CD8-positive, alpha-beta memory T cell (primary cell): ENCODE measurements at regions not wholly inside any gene's neighbourhood (a gene's known extent, or its start where the extent isn't known, plus 50 kb on each side); places are given as distances from the start of the nearest gene placed in this dataset.

Source experiments
- CTCF ChIA-PET: fragments of 350-600 bp; sonication (Branson Sonifier 250); formaldehyde crosslinking; loops from one replicate; lab custom pipeline; 2021; ENCODE audit warnings: antibody characterized with exemption; lab: Charles Lee
- POLR2A ChIA-PET: fragments of 350-600 bp; sonication (Branson Sonifier 250); formaldehyde crosslinking; loops from one replicate; lab custom pipeline; 2021; ENCODE audit warnings: antibody characterized with exemption; lab: Charles Lee
- DNase-seq, 5 donors: peaks; one replicate each; pipeline versions ENCODE4 v3.0.0 to v3.0.0-alpha.2; 2020 to 2022; ENCODE audit warnings: mixed read lengths in 1 of 5
- H3K27ac ChIP-seq: one replicate; pipeline ENCODE4 v1.7.0; 2013; ENCODE audit warnings: low read depth, mild to moderate bottlenecking, low read length, moderate library complexity
- H3K27me3 ChIP-seq: 2 replicates; pipeline ENCODE4 v1.7.0; 2013; ENCODE audit warnings: low read length, mild to moderate bottlenecking; ENCODE audit not compliant: insufficient read depth, poor library complexity, severe bottlenecking
- H3K36me3 ChIP-seq: 2 replicates; pipeline ENCODE4 v1.7.0; 2013; ENCODE audit warnings: mild to moderate bottlenecking, low read length, moderate library complexity; ENCODE audit not compliant: insufficient read depth
- H3K4me1 ChIP-seq: 2 replicates; pipeline ENCODE4 v1.7.0; 2013; ENCODE audit warnings: mild to moderate bottlenecking, low read length, moderate library complexity; ENCODE audit not compliant: insufficient read depth
- H3K4me3 ChIP-seq: 2 replicates; pipeline ENCODE4 v1.7.0; 2013; ENCODE audit warnings: mild to moderate bottlenecking, low read length
- H3K9me3 ChIP-seq: 2 replicates; pipeline ENCODE4 v1.7.0; 2013; ENCODE audit warnings: mild to moderate bottlenecking, low read length
- H3K27ac Mint-ChIP-seq, 8 donors: one replicate each; pipeline ENCODE4 v1.8.0; 2020 to 2021; ENCODE audit warnings: mixed read lengths in 8 of 8, mild to moderate bottlenecking in 6 of 8, inconsistent platforms in 3 of 8, moderate library complexity in 3 of 8
- H3K27me3 Mint-ChIP-seq, 2 donors: one replicate each; pipeline ENCODE4 v1.8.0; 2020 to 2021; ENCODE audit warnings: mixed read lengths in 2 of 2, mild to moderate bottlenecking in 1 of 2, moderate library complexity in 1 of 2
- H3K36me3 Mint-ChIP-seq, 3 donors: one replicate each; pipeline ENCODE4 v1.8.0; 2020 to 2021; ENCODE audit warnings: mixed read lengths in 3 of 3, inconsistent platforms in 1 of 3, mild to moderate bottlenecking in 1 of 3
- H3K4me1 Mint-ChIP-seq, 3 donors: one replicate each; pipeline ENCODE4 v1.8.0; 2020 to 2021; ENCODE audit warnings: mixed read lengths in 3 of 3, inconsistent platforms in 1 of 3, mild to moderate bottlenecking in 1 of 3
- H3K4me3 Mint-ChIP-seq, 7 donors: one replicate each; pipeline ENCODE4 v1.8.0; 2020 to 2021; ENCODE audit warnings: mixed read lengths in 7 of 7, mild to moderate bottlenecking in 6 of 7, moderate library complexity in 4 of 7, inconsistent platforms in 2 of 7
- H3K9me3 Mint-ChIP-seq, 5 donors: one replicate each; pipeline ENCODE4 v1.8.0; 2020 to 2022; ENCODE audit warnings: mixed read lengths in 5 of 5, mild to moderate bottlenecking in 3 of 5, moderate library complexity in 2 of 5, inconsistent platforms in 1 of 5

DNA sequence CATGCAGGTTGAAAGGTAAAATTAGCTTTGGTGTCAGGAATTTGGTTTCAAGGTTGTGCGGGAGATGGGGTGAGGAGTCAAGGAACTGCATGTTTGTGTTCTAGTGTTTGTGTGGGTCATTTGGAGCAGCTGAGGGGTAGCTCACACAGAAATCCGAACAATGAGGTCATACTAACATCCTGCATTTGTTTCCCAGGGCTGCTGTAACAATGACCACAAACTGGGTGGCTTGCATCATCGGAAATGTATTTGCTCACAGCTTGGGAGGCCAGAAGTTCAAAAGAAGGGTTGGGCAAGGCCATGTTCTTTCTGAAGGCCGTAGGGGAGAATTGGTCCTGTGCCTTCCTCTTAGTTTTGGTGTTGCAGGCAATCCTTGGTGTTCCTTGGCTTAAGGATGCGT is 287.4 kb downstream of the HAPSTR1 start:
- peaks cover 0 to 13% (median 5%) of the 10 kb centered on the region in 5 donors for H3K9me3 Mint-ChIP-seq
- H3K4me1 Mint-ChIP-seq: no peaks in the 10 kb centered on the region
- CTCF ChIA-PET: no interaction called here
- Histone ChIP-seq H3K27me3 (no peaks in the 10 kb centered on the region), H3K4me1 (no peaks in the 10 kb centered on the region), H3K36me3 (no peaks in the 10 kb centered on the region), H3K9me3 (no peaks in the 10 kb centered on the region), H3K27ac (no peak overlapping the region), H3K4me3 (no peak overlapping the region)
- no peak overlapping the region for H3K27ac Mint-ChIP-seq
- POLR2A ChIA-PET: no interaction called here
- no peak for DNase-seq
- no peaks in the 10 kb centered on the region for H3K36me3 Mint-ChIP-seq
- H3K4me3 Mint-ChIP-seq: no peak overlapping the region
- peaks cover 2 to 4% of the 10 kb centered on the region in 2 donors for H3K27me3 Mint-ChIP-seq

DNA sequence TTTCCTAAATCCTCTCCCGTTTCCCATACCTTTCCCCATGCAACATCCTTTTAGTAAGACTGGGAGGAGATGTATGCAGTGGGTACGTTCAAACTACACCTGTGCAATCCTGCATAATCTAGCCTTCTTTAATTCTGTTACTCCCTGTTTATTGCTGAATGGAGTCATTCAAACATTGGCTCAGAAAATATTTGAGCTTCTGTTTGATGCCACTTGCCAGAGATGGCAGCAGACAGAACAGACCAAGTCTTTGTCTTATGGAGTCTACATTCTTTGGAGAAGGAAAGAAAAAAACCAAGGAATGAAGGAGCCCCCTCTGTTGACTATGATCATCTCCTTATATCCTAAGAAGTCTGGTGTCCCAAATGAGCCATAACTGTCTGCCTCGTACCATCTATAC is 288.8 kb downstream of the HAPSTR1 start:
- Mint-ChIP-seq H3K4me1 (no peaks in the 10 kb centered on the region), H3K27ac (no peak overlapping the region), H3K9me3 (peaks cover 0 to 15% (median 5%) of the 10 kb centered on the region in 5 donors), H3K4me3 (no peak overlapping the region), H3K36me3 (no peaks in the 10 kb centered on the region), H3K27me3 (peaks cover 3 to 4% of the 10 kb centered on the region in 2 donors)
- H3K4me3 ChIP-seq: no peak overlapping the region
- POLR2A ChIA-PET: no interaction called here
- CTCF ChIA-PET: no interaction called here
- H3K9me3 ChIP-seq: no peaks in the 10 kb centered on the region
- H3K36me3 ChIP-seq: no peaks in the 10 kb centered on the region
- H3K4me1 ChIP-seq: no peaks in the 10 kb centered on the region
- no peak for DNase-seq
- no peak overlapping the region for H3K27ac ChIP-seq
- no peaks in the 10 kb centered on the region for H3K27me3 ChIP-seq

DNA sequence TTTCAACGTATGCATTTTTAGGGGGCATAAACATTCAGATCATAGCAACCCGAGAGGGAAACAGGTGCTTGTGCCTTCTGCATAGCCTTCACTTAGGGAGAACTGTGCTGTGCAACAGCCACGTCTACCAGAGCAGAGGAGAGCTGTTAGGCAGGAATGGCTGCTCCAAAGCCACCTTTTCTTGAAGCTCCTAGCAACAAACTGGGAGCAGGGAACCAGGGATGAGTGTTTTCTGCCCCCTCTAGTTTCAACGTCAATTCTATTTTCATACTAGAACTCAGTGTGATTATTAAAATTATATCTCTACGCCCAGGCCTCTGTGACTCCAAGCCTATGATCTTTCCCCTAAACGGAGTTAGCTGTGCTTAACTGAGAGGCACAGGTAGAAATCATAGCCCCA is 290.0 kb downstream of the HAPSTR1 start:
- no peak overlapping the region for H3K4me3 Mint-ChIP-seq
- CTCF ChIA-PET: no interaction called here
- H3K27me3 Mint-ChIP-seq: peaks cover 3 to 4% of the 10 kb centered on the region in 2 donors
- no peak for DNase-seq
- Histone ChIP-seq H3K36me3 (no peaks in the 10 kb centered on the region), H3K27me3 (no peaks in the 10 kb centered on the region), H3K4me1 (no peaks in the 10 kb centered on the region), H3K9me3 (no peaks in the 10 kb centered on the region), H3K4me3 (no peak overlapping the region), H3K27ac (no peak overlapping the region)
- POLR2A ChIA-PET: no interaction called here
- no peak overlapping the region for H3K27ac Mint-ChIP-seq
- H3K9me3 Mint-ChIP-seq: peaks cover 0 to 20% (median 5%) of the 10 kb centered on the region in 5 donors
- no peaks in the 10 kb centered on the region for H3K36me3 Mint-ChIP-seq
- no peaks in the 10 kb centered on the region for H3K4me1 Mint-ChIP-seq

DNA sequence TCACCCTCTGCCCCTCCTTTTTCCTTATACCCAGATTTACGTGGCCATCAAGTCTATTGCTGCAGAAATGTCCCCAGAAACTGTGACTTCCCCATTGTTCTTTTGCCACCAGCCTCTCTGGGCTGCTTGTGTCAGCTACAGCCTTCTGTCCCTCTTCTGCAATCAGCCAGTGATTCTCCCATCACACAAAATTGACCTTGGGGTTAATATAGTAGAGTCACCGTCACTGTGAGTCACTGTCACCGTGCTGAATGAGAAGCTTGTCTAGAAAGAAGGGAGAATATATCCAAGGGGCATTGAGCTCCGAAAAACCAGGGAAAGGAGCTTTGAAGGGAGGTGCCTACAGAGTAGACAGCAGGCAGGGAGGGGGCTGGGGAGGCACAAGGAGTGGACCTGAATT is 290.5 kb downstream of the HAPSTR1 start:
- Mint-ChIP-seq H3K27ac (no peak overlapping the region), H3K27me3 (peaks cover 3 to 4% of the 10 kb centered on the region in 2 donors), H3K9me3 (peaks cover 0 to 24% (median 5%) of the 10 kb centered on the region in 5 donors), H3K4me1 (no peaks in the 10 kb centered on the region), H3K36me3 (no peaks in the 10 kb centered on the region), H3K4me3 (no peak overlapping the region)
- Histone ChIP-seq H3K4me1 (no peaks in the 10 kb centered on the region), H3K27ac (no peak overlapping the region), H3K4me3 (no peak overlapping the region), H3K36me3 (no peaks in the 10 kb centered on the region), H3K27me3 (no peaks in the 10 kb centered on the region), H3K9me3 (no peaks in the 10 kb centered on the region)
- POLR2A ChIA-PET: no interaction called here
- CTCF ChIA-PET: no interaction called here
- no peak for DNase-seq

DNA sequence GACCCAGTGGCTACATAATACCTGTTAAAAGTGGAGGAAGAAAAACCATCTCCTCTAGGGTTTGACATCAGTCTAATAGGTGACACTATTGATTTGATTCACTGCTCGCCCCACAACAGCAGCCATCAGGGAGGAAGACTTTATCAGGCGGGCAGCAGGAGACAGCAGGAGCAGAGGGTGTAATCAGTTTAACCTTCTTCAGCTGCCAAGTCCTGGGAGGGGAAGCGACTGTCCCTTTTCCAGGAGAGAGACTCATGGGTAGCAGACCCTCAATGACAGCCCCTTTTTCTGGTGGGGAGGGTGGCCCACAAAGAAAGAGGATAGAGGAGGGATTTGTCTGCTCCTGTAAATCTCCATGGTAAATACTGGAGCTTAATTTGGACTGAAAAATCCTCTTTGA is 291.8 kb downstream of the HAPSTR1 start:
- Histone ChIP-seq H3K9me3 (no peaks in the 10 kb centered on the region), H3K4me1 (no peaks in the 10 kb centered on the region), H3K27me3 (no peaks in the 10 kb centered on the region), H3K27ac (no peak overlapping the region), H3K4me3 (no peak overlapping the region), H3K36me3 (no peaks in the 10 kb centered on the region)
- no peak overlapping the region for H3K4me3 Mint-ChIP-seq
- peaks cover 3 to 4% of the 10 kb centered on the region in 2 donors for H3K27me3 Mint-ChIP-seq
- peaks cover 0 to 25% (median 5%) of the 10 kb centered on the region in 5 donors for H3K9me3 Mint-ChIP-seq
- no peak for DNase-seq
- H3K27ac Mint-ChIP-seq: no peak overlapping the region
- CTCF ChIA-PET: no interaction called here
- no peaks in the 10 kb centered on the region for H3K4me1 Mint-ChIP-seq
- POLR2A ChIA-PET: no interaction called here
- H3K36me3 Mint-ChIP-seq: no peaks in the 10 kb centered on the region

DNA sequence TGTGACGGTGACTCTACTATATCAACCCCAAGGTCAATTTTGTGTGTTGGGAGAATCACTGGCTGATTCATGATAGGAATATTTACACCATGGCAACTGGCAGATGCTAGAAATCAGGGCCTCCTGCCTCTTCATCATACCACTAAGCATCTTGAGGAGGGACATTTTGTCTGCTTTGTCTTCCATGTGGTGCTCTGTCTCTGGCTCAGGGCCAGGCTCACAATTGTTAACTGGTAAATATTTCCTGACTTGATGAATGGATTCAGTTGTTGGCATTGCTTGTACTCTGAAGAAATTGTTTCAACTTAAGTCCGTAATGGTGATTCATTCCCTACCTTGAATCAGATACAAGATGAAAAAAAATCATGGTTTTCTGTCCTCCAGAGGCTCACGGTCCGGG is 292.7 kb downstream of the HAPSTR1 start:
- Histone ChIP-seq H3K36me3 (no peaks in the 10 kb centered on the region), H3K4me1 (no peaks in the 10 kb centered on the region), H3K27ac (no peak overlapping the region), H3K4me3 (no peak overlapping the region), H3K27me3 (no peaks in the 10 kb centered on the region), H3K9me3 (no peaks in the 10 kb centered on the region)
- no peak overlapping the region for H3K27ac Mint-ChIP-seq
- H3K27me3 Mint-ChIP-seq: peaks cover 0 to 3% of the 10 kb centered on the region in 2 donors
- no peak for DNase-seq
- H3K9me3 Mint-ChIP-seq: peaks cover 0 to 30% (median 4%) of the 10 kb centered on the region in 5 donors
- H3K4me1 Mint-ChIP-seq: no peaks in the 10 kb centered on the region
- ChIA-PET POLR2A (no interaction called here), CTCF (no interaction called here)
- H3K4me3 Mint-ChIP-seq: no peak overlapping the region
- no peaks in the 10 kb centered on the region for H3K36me3 Mint-ChIP-seq

DNA sequence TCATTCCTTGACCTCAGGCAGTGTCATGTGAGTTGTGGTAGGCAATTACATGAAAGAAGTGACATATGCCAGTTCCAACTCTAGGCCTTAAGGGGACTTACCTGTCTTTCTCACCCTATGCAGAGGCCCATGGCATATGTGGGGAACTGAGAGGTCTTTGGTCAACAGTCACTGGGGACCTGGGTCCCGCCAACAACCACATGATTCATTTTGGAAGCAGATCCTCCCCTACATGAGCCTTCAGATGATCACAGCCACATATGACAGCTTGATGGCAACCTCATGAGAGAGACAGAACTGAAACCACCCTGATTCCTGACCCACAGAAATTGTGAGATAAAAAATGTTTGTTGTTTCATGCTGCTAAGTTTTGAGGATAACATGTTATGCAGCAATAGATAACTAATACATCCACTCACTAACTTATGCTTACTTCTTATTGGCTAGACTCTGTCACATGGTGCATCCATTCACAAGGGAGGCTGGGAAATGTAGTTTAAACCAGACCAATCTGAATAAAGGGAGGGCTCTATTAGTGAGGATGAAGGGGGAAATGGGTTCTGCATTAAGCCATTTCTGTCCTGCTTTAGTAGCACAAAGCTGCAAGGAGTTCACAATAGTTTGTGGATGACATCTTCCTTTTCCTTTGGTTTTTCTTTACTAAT is 298.2 kb downstream of the HAPSTR1 start:
- Histone ChIP-seq H3K4me3 (no peak overlapping the region), H3K9me3 (no peaks in the 10 kb centered on the region), H3K27me3 (no peaks in the 10 kb centered on the region), H3K4me1 (no peaks in the 10 kb centered on the region), H3K27ac (no peak overlapping the region), H3K36me3 (no peaks in the 10 kb centered on the region)
- Mint-ChIP-seq H3K27ac (no peak overlapping the region), H3K27me3 (no peaks in the 10 kb centered on the region), H3K4me3 (no peak overlapping the region), H3K4me1 (no peaks in the 10 kb centered on the region), H3K36me3 (no peaks in the 10 kb centered on the region), H3K9me3 (peaks cover 0 to 25% (median 4%) of the 10 kb centered on the region in 5 donors)
- POLR2A ChIA-PET: no interaction called here
- CTCF ChIA-PET: no interaction called here
- no peak for DNase-seq

DNA sequence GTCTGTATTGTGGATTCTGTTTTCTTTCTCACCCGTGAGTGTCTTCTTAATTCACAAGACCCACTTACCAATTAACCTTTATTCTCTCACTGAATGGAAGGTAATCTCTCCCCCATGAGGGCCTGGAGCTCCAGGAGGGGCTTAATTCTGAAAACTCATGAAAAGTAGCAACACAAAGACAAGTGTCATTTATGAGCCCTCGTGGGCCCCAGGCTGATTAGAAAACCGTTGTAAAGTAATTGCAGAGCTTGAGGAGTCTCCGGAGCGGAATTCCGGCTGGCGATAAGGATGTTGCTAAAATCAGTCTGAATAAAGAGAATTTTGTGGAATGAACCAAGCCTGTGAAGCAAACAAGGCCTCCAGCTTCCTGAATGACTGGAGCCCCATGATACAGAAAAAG is 301.5 kb downstream of the HAPSTR1 start:
- Mint-ChIP-seq H3K4me3 (no peak overlapping the region), H3K36me3 (no peaks in the 10 kb centered on the region), H3K27ac (no peak overlapping the region), H3K27me3 (peaks cover 0 to 2% of the 10 kb centered on the region in 2 donors), H3K4me1 (no peaks in the 10 kb centered on the region), H3K9me3 (peaks cover 9 to 20% (median 14%) of the 10 kb centered on the region in 5 donors)
- no peaks in the 10 kb centered on the region for H3K36me3 ChIP-seq
- no peak overlapping the region for H3K27ac ChIP-seq
- no peaks in the 10 kb centered on the region for H3K27me3 ChIP-seq
- ChIA-PET POLR2A (no interaction called here), CTCF (no interaction called here)
- H3K4me1 ChIP-seq: no peaks in the 10 kb centered on the region
- no peaks in the 10 kb centered on the region for H3K9me3 ChIP-seq
- H3K4me3 ChIP-seq: no peak overlapping the region
- DNase-seq: no peak
